ENCODE measurements at regions not wholly inside any gene's neighbourhood (a gene's known extent, or its start where the extent isn't known, plus 50 kb on each side); places are given as distances from the start of the nearest gene placed in this dataset.

DNA sequence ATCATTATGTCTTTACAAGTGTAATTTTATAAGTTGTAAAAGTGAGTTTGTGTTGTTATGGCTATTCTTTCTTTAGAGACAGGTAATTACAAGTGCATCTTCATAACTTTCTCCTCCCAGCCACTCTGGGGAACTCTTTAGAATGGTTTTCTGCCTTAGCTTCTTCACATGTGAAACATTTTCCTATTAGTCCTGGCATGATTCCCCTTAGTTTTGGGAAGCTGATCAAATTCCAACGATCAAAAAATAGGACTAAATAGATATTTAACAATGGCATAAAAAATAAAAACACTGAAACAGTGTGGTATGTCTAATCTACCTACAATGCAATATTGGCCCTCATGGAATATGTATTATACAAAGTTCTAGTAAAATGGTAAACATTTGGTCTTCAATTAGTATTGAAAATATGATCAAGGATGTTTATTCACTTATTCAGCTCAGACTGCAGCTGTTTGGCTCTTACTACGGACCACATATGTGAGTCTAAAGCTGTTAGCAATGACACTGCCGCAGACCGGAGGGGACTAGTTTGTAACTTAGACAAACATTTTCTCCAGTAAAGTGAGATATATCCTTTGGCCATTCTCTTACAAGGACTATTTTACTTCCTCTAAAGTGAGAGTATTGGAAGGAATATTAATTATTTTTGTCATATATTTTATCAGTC is 890.8 kb upstream of the USP15 start:
- no peak for TF ChIP-seq JUND (IDR thresholded peaks at IDR 0.05; ENCODE audit: low read depth)
- in situ Hi-C loops (cut with HindIII; ENCODE audit: low pct_unique_long_range_greater_than_20kb, low sequenced_read_pairs): no loop called here
- no peak for DNase-seq (ENCODE audit: low read depth in 1 of 2, low spot score in 1 of 2)

DNA sequence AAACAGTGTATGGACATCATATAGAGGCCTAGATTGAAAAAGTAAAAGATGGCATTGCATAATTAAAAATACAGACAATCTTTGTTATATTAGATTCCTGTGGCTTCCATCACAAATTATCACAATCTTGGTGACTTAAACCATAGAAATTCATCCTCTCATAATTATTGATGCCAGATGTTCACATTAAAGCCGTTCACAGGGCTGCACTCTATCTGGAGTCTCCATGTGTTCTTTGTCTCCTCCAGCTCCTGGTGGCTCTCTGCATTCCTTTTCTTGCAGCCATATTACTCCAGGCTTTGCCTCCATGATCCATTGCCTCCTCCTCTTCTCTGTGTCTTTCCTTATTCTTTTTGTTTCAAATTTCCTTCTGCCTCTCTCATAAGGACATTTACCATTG is 875.7 kb upstream of the USP15 start:
- TF ChIP-seq JUND (IDR thresholded peaks at IDR 0.05; ENCODE audit: low read depth): no peak
- in situ Hi-C loops (cut with HindIII; ENCODE audit: low pct_unique_long_range_greater_than_20kb, low sequenced_read_pairs): no loop called here
- no peak for DNase-seq (ENCODE audit: low read depth in 1 of 2, low spot score in 1 of 2)

DNA sequence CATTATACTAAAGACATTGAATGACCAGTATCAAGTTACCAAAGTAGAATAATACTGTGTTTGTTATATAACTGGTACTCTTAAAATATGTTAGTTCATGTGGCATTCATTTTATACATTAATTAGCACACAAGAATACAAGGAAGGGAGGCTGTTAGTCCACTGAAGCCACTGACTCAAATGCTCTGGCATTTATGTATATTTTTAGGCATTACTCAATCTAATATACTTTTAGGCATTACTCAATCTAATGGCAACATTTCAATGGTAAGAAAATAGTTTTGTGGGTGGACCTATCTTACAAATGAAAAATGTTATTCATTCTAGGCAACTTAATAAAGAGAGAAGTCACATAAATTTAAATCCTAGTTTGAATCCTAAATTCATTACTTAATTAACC is 874.4 kb upstream of the USP15 start:
- in situ Hi-C loops (cut with HindIII; ENCODE audit: low pct_unique_long_range_greater_than_20kb, low sequenced_read_pairs): no loop called here
- no peak for DNase-seq (ENCODE audit: low read depth in 1 of 2, low spot score in 1 of 2)
- TF ChIP-seq JUND (IDR thresholded peaks at IDR 0.05; ENCODE audit: low read depth): no peak

DNA sequence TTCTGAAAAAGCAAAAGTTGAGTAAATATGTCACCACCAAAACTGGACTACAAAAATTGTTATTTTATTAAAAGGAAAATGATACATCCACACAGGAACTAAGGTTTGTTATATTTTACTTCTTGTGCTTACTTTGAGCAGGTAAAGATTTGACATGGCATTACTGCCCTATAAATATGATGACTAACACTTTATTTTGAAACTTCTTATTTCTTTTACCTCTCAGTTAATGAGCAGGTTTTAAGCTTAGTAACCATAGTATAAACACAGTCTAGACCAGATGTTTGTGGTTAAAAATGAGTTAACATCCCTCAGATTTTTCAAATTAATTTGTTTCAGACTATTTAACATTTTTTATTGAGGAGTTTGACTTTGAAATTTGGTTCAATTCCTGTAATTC is 862.5 kb upstream of the USP15 start:
- TF ChIP-seq JUND (IDR thresholded peaks at IDR 0.05; ENCODE audit: low read depth): no peak
- in situ Hi-C loops (cut with HindIII; ENCODE audit: low pct_unique_long_range_greater_than_20kb, low sequenced_read_pairs): no loop called here
- no peak for DNase-seq (ENCODE audit: low read depth in 1 of 2, low spot score in 1 of 2)

DNA sequence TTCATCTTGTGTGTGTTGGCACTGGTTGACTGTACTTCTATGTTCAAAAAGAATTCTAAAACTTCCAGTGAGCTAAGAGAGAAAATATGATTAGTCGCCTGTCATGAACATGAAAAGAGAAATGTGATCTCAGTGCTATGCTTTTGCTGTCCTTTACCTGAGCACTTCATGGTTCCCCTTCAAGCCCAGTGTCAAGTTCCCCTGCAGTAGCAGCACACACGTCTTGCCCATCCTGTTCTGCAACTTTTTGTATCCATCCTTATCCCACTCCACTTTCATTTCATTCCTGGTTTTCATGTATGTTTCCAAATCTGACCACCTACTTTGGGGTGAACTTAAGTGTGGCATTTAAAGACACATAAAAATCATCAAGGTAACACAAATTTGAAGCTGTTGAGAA is 848.0 kb upstream of the USP15 start:
- in situ Hi-C loops (cut with HindIII; ENCODE audit: low pct_unique_long_range_greater_than_20kb, low sequenced_read_pairs): no loop called here

DNA sequence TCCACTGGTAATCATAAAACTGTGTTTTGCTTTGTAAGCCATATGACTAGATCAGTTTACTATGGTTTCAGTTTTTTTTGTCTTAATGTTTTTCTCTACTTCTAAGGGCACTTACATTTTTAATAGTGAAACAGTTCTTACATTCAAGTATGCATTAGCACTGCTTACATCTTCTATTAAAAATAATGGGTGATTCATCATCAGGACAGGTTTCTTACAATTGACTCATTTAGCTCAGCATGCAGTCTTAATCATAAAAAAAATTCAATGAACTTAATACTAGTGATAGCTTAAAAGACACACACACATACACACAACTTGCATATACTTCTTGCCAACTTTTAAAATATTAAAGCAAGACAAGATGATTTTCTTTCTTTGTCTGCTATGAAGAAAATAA is 845.7 kb upstream of the USP15 start:
- in situ Hi-C loops (cut with HindIII; ENCODE audit: low pct_unique_long_range_greater_than_20kb, low sequenced_read_pairs): no loop called here
- no peak for TF ChIP-seq JUND (IDR thresholded peaks at IDR 0.05; ENCODE audit: low read depth)
- no peak for DNase-seq (ENCODE audit: low read depth in 1 of 2, low spot score in 1 of 2)

More for the DNA sequence above, 848.0 kb upstream of the USP15 start:
- DNase-seq (ENCODE audit: low read depth in 1 of 2, low spot score in 1 of 2): peak in 1 of 2 experiments; percentile 51
- TF ChIP-seq JUND (IDR thresholded peaks at IDR 0.05; ENCODE audit: low read depth): no peak

DNA sequence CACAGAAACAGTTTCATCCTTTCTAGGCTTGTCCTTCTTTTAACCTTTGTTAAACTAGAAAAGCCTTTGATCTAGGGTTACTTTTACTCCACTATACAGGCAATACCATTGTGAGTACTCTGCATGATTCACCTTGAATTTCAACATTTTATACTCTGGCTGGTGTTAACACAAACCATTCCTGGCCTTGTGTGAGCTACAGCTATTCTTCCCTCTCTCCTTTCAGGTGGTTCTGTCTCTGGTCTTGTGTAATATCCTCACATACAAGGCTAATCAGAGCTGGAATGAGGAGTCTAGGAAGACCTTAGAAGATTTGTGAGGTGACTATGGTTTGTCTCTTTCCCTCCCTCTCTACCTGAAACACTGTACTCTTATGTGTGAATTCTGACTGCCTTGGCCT is 837.4 kb upstream of the USP15 start:
- TF ChIP-seq JUND (IDR thresholded peaks at IDR 0.05; ENCODE audit: low read depth): no peak
- in situ Hi-C loops (cut with HindIII; ENCODE audit: low pct_unique_long_range_greater_than_20kb, low sequenced_read_pairs): no loop called here
- no peak for DNase-seq (ENCODE audit: low read depth in 1 of 2, low spot score in 1 of 2)

DNA sequence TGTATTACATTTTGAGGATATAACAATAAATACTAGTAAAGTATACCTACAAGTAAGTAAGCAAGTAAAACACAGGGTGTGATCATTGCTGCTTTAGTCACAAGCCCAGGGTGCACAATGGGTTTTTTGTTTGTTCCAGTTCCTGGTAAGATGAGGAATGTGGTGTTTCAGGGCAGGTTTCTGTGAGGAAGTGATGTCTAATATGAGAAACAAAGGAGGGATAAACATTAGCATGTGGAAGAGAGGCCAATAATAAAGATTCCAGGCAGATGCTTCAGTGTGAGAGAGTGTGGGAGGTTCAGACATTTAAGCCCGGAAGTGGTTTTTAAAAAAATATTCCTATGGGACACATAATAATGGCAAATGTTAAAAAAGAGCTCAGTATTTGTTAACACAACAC is 808.1 kb upstream of the USP15 start:
- in situ Hi-C loops (cut with HindIII; ENCODE audit: low pct_unique_long_range_greater_than_20kb, low sequenced_read_pairs): no loop called here
- TF ChIP-seq JUND (IDR thresholded peaks at IDR 0.05; ENCODE audit: low read depth): no peak
- peak in 1 of 2 experiments; percentile 17 for DNase-seq (ENCODE audit: low read depth in 1 of 2, low spot score in 1 of 2)

DNA sequence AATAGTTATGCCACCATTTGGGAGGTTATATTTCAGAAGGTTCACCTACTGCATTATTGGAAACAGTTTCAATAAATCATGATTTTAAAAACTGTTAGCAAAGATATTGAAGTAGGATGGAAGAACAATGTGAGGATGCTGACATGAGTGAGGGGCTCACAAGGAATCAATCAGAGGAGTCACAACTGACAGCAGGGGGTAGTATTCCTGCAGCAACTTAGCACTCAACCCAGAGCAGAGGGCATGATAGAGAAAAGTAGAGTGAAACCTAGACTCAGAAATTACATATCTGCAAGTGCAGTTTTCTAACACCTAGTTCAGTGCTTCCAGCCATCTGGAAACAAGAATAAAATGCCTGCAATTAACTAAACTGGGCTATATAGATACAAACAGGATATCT is 772.5 kb upstream of the USP15 start:
- no peak for DNase-seq (ENCODE audit: low read depth in 1 of 2, low spot score in 1 of 2)
- TF ChIP-seq JUND (IDR thresholded peaks at IDR 0.05; ENCODE audit: low read depth): no peak
- in situ Hi-C loops (cut with HindIII; ENCODE audit: low pct_unique_long_range_greater_than_20kb, low sequenced_read_pairs): no loop called here

DNA sequence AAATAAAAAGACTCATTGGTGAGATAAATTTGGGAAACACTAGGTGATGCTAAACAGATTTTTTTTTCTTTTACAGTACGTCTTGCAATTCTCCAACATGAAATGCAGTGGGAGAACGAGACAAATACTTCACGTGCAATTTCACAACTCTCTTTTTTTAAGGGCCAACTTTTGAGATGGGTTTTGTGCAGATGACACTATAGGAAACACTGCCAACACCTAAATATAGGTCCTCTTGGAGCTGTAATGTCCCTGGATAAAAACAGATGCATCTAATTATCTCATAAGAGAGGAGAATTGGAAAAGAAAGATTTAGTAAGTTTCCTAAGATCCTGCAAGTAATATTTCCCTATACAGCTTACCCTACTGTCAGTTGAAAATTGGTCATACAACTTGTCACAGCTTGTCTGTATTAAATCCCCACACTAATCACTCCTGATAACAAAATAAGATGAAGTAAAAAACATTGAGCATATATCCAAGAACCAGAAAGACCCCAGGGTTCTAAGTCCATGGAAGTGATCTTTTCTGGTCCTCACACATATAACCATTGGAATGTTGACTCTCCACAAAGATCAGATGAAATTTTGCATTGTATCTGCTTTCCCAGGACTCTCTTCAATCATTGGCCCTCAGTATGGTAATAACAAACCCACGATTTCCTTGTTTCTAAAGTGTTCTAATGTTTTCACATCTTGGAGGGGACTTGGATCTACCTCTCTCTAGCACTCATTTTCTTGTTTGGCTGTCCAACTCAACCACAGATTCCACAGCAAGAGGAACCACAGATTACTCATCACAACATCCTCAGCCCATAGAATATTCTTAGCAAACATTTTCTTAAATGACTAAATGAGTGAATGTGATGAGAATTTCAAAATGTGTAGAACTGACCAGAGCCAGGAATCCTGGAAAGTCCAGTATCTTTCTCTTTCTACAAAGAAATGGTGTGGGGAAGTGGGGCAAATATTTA is 769.4 kb upstream of the USP15 start:
- no peak for DNase-seq (ENCODE audit: low read depth in 1 of 2, low spot score in 1 of 2)
- no peak for TF ChIP-seq JUND (IDR thresholded peaks at IDR 0.05; ENCODE audit: low read depth)
- in situ Hi-C loops (cut with HindIII; ENCODE audit: low pct_unique_long_range_greater_than_20kb, low sequenced_read_pairs): no loop called here

DNA sequence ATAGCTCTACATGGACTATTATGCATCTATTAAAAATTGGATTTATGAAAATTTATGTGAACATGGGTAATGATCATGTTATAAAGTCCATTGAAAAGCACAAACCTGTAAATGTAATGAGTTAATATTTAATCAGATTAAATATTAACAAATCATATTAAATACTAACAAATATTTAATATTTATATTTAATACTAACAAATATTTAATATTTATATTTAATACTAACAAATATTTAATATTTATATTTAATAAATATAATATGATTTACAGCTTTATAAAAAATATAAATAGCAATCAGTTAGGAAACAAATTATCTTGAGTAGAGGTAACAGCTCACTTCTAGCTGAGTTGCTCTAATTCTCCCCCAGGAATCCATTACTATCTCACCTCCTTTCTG is 758.0 kb upstream of the USP15 start:
- in situ Hi-C loops (cut with HindIII; ENCODE audit: low pct_unique_long_range_greater_than_20kb, low sequenced_read_pairs): no loop called here
- no peak for TF ChIP-seq JUND (IDR thresholded peaks at IDR 0.05; ENCODE audit: low read depth)
- no peak for DNase-seq (ENCODE audit: low read depth in 1 of 2, low spot score in 1 of 2)

DNA sequence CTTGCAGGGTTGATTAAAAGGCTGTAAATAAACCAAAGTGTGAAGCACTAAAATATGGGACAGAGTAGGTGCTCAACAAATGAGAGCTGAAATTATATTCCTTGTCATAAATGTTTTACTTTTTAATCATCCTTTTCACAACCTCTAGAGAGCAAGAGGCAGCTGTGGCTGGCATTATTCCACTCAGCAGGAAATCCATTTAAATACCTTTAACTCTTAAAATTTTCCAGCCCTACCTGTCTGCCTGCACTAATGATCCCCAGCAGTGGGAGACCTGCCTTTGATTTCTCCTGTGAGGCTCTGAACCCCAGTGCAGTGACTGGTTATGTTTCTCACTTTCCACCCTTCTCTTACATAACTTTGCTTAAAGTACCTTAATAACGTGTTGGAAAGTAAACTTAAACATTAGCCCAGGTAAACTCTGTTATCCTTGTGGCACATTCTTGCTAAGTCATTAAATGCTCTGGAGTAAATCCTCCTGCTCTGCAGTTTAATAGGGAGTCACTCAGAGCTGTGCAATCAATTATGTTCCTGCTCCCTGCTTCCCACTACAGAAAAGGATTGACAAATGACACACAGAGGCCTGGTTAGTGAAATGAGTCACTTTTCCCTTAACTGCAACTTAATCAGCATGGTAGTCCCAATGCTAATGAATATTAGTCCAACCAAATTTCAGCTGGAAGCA is 755.7 kb upstream of the USP15 start:
- no peak for TF ChIP-seq JUND (IDR thresholded peaks at IDR 0.05; ENCODE audit: low read depth)
- DNase-seq (ENCODE audit: low read depth in 1 of 2, low spot score in 1 of 2): no peak
- in situ Hi-C loops (cut with HindIII; ENCODE audit: low pct_unique_long_range_greater_than_20kb, low sequenced_read_pairs): no loop called here

DNA sequence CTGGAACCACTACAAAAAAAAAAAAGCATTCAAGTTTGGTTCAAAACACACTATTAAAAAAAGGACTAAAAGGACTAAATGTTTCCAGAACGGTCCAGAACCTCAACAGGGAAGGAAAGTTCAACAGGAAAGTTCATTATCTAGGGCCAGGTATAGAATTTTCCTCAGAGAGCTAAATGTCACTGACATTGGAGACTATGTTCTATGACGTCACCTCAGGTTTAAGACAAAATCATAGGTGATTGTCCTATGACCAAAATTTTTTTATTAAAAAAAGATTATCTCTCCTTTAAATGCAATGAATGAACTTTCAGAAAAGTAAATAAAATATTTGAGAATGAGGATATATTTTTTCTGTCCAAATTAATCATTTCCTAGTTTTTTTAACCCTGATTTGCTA is 746.7 kb upstream of the USP15 start:
- in situ Hi-C loops (cut with HindIII; ENCODE audit: low pct_unique_long_range_greater_than_20kb, low sequenced_read_pairs): no loop called here
- TF ChIP-seq JUND (IDR thresholded peaks at IDR 0.05; ENCODE audit: low read depth): no peak
- DNase-seq (ENCODE audit: low read depth in 1 of 2, low spot score in 1 of 2): no peak
